ENCODE measurements at regions not wholly inside any gene's neighbourhood (a gene's known extent, or its start where the extent isn't known, plus 50 kb on each side); places are given as distances from the start of the nearest gene placed in this dataset.

- DNase-seq, result no peak
Measured at GRCh38 chr2:146241023-146241422, 1603.8 kb upstream of the ACVR2A start.

- DNase-seq, result no peak
Measured at GRCh38 chr2:146240391-146240790, 1604.4 kb upstream of the ACVR2A start.

- DNase-seq, result no peak
Measured at GRCh38 chr2:146239392-146240135, 1605.3 kb upstream of the ACVR2A start.

- no peak for DNase-seq
Measured at GRCh38 chr2:146238254-146238966, 1606.4 kb upstream of the ACVR2A start.

GRCh38 chr2:146235158-146235557 is 1609.7 kb upstream of the ACVR2A start:
- no peak for DNase-seq

- DNase-seq, result no peak
Measured at GRCh38 chr2:146229508-146230155, 1615.2 kb upstream of the ACVR2A start.

GRCh38 chr2:146228466-146229058 is 1616.3 kb upstream of the ACVR2A start:
- DNase-seq, result no peak

- DNase-seq, result no peak
Measured at GRCh38 chr2:146228020-146228393, 1616.8 kb upstream of the ACVR2A start.

- DNase-seq, result no peak
Measured at GRCh38 chr2:146227152-146228019, 1617.4 kb upstream of the ACVR2A start.

GRCh38 chr2:146226077-146226476 is 1618.8 kb upstream of the ACVR2A start:
- no peak for DNase-seq

- no peak for DNase-seq
Measured at GRCh38 chr2:146221826-146222225, 1623.0 kb upstream of the ACVR2A start.

- DNase-seq, result no peak
Measured at GRCh38 chr2:146220957-146221356, 1623.9 kb upstream of the ACVR2A start.

- DNase-seq, result no peak
Measured at GRCh38 chr2:146214394-146214929, 1630.4 kb upstream of the ACVR2A start.

GRCh38 chr2:146213674-146214073 is 1631.2 kb upstream of the ACVR2A start:
- DNase-seq, result no peak

GRCh38 chr2:146212602-146213001 is 1632.2 kb upstream of the ACVR2A start:
- DNase-seq, result no peak

- DNase-seq, result no peak
Measured at GRCh38 chr2:146209842-146210275, 1635.0 kb upstream of the ACVR2A start.

- no peak for DNase-seq
Measured at GRCh38 chr2:146207901-146208300, 1636.9 kb upstream of the ACVR2A start.

GRCh38 chr2:146207417-146207816 is 1637.4 kb upstream of the ACVR2A start:
- no peak for DNase-seq

- DNase-seq, result no peak
Measured at GRCh38 chr2:146203064-146203624, 1641.7 kb upstream of the ACVR2A start.

GRCh38 chr2:146193619-146194018 is 1651.2 kb upstream of the ACVR2A start:
- no peak for DNase-seq

GRCh38 chr2:146189541-146189940 is 1655.3 kb upstream of the ACVR2A start:
- no peak for DNase-seq

- no peak for DNase-seq
Measured at GRCh38 chr2:146173934-146174333, 1654.0 kb upstream of the ZEB2 start.
